Astrocyte of the spinal cord (primary cell): ENCODE measurements at regions not wholly inside any gene's neighbourhood (a gene's known extent, or its start where the extent isn't known, plus 50 kb on each side); places are given as distances from the start of the nearest gene placed in this dataset.

Experiments
- DNase-seq: peaks from one replicate; pipeline ENCODE4 v3.0.0; 2011; ENCODE audit warnings: low read depth, low spot score
- H3K4me3 ChIP-seq: 2 replicates; pipeline ENCODE4 v1.5.1; 2011; ENCODE audit warnings: low read depth, mild to moderate bottlenecking, low read length, moderate library complexity
- in situ Hi-C: cut with HindIII; loops from 2 replicates; pipeline ENCODE4 v1.10.0; 2017; ENCODE audit warnings: low sequenced_read_pairs
- TF ChIP-seq, protein P1 (sequence below): IDR thresholded peaks from 2 replicates; pipeline ENCODE4 v1.5.1; 2012; ENCODE audit warnings: low read depth, mild to moderate bottlenecking, low read length, inconsistent platforms

DNA sequence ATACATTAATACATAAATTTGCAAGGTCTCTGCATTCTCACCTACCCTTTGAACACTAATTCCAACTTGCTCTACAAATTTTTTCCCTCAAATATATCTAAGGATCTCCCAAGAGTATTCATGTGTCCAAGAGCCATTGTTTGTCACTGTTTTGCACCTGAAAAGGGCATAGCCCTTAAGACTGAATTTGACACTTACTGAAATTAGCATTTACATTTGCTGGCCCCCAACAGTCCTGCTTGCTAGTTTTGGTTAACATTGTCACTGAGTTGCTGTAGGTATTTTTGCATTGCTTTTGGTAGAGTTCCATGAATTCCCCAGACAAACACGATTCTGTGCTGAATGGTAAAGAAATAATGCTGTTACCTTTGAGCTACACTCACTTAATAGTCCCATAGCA lies 57.3 kb downstream of the KCNA4 start:
- in situ Hi-C loops = no loop called here
- no peak overlapping the region for H3K4me3 ChIP-seq
- TF ChIP-seq, protein P1, sequence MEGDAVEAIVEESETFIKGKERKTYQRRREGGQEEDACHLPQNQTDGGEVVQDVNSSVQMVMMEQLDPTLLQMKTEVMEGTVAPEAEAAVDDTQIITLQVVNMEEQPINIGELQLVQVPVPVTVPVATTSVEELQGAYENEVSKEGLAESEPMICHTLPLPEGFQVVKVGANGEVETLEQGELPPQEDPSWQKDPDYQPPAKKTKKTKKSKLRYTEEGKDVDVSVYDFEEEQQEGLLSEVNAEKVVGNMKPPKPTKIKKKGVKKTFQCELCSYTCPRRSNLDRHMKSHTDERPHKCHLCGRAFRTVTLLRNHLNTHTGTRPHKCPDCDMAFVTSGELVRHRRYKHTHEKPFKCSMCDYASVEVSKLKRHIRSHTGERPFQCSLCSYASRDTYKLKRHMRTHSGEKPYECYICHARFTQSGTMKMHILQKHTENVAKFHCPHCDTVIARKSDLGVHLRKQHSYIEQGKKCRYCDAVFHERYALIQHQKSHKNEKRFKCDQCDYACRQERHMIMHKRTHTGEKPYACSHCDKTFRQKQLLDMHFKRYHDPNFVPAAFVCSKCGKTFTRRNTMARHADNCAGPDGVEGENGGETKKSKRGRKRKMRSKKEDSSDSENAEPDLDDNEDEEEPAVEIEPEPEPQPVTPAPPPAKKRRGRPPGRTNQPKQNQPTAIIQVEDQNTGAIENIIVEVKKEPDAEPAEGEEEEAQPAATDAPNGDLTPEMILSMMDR = no peak
- no peak for DNase-seq

DNA sequence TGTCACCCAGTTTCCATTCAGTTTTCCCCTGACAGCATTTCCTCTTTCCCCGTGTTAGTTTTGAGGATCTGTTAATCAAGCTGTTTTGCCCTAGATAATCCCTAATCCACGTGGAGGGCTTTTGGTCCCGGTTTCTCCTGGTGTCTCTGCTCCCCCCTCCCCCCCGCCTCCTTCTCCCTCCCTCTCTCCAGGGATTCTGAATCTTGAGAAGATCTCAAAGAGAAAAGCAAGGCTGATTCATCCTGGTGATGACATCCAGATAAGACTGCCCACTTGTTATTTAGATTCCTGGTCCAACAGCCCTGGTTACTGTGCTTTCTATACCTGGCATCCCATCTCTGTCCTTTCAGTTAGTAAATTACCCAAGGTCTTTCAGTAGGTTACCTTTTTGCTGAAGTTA lies 59.4 kb downstream of the KCNA4 start:
- TF ChIP-seq, protein P1 = no peak
- no peak overlapping the region for H3K4me3 ChIP-seq
- in situ Hi-C loops = no loop called here
- no peak for DNase-seq

DNA sequence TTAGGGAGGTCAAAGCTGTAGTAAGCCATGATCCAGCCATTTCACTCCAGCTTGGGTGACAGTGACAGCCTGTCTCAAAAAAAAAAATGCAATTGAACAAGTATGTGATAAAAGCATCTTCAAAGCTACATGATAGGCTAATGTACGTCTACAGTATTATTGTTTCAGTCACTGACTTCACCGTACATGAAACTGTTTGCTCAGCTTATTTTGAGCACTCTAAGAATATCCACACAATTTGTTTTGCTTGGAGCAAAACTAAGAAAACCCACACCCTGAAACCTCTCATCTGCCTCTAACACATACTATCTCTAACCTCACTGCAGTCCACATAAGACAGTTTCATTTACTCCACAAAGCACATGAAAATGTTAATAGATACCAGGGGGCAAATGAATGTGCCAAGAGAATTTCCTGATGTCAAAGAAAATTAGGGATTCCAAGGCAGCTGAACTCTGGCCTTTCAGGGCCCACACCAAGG lies 60.7 kb downstream of the KCNA4 start:
- H3K4me3 ChIP-seq = no peak overlapping the region
- in situ Hi-C loops = no loop called here
- TF ChIP-seq, protein P1 = no peak
- no peak for DNase-seq

DNA sequence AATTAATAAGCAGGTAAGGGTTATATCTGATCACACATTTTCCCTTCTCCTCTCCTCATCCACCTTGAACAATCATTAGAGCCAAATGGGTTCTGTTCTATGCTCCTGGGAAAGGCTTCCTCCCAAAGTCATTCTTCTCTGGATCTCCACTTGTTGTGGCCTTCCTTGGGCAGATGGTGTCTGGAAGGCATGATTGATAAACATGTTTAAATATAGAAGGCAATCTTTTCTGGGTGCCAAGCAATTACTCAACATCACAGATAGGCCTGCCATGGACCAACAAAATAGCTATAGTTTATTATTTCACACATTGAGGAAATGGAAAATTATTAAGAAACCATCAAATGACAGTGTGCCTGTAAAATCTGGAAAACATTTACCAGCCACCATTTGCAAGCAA lies 73.5 kb downstream of the KCNA4 start:
- TF ChIP-seq, protein P1 = no peak
- no peak for DNase-seq
- in situ Hi-C loops = no loop called here

GRCh38 chr11:29937526-29937925 lies 79.3 kb downstream of the KCNA4 start:
- no peak for DNase-seq
- TF ChIP-seq, protein P1 = no peak
- H3K4me3 ChIP-seq = no peak overlapping the region
- in situ Hi-C loops = no loop called here

More for the DNA sequence above, 73.5 kb downstream of the KCNA4 start:
- no peak overlapping the region for H3K4me3 ChIP-seq

DNA sequence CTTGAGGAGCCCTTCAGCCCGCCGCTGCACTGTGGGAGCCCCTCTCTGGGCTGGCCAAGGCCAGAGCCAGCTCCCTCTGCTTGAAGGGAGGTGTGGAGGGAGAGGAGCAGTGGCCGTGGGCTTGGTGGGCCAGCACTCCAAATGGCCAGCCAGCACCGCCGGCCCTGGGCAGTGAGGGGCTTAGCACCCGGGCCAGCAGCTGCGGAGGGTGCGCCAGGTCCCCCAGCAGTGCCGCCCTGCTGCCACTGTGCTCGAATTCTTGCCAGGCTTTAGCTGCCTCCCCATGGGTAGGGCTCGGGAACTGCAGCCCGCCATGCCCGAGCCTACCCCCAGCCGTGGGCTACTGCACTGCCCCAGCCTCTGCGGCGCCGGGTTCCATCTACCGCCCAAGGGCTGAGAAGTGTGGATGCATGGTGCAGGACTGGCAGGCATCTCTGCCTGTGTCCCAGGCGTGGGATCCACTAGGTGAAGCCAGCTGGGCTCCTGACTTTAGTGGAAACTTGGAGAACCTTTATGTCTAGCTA lies 82.7 kb downstream of the KCNA4 start:
- no peak for DNase-seq
- no peak overlapping the region for H3K4me3 ChIP-seq
- in situ Hi-C loops = no loop called here
- TF ChIP-seq, protein P1 = no peak
